Parathyroid adenoma (tissue), 2 donors: ENCODE measurements at regions not wholly inside any gene's neighbourhood (a gene's known extent, or its start where the extent isn't known, plus 50 kb on each side); places are given as distances from the start of the nearest gene placed in this dataset.

ENCODE experiments used
- H2AFZ ChIP-seq: fragments of 300-600 bp; sonication (generic); one replicate; pipeline ENCODE4 v1.7.0; 2017; ENCODE audit warnings: antibody characterized with exemption, mild to moderate bottlenecking
- H3K27ac ChIP-seq: fragments of 300-600 bp; sonication (generic); one replicate; pipeline ENCODE4 v1.7.0; 2017
- H3K27me3 ChIP-seq: fragments of 300-600 bp; sonication (generic); one replicate; pipeline ENCODE4 v1.7.0; 2017; ENCODE audit warnings: low read length; ENCODE audit not compliant: control insufficient read depth, insufficient read depth
- H3K36me3 ChIP-seq: fragments of 300-600 bp; sonication (generic); one replicate; pipeline ENCODE4 v1.7.0; 2017; ENCODE audit warnings: low read length; ENCODE audit not compliant: control insufficient read depth, insufficient read depth
- H3K4me1 ChIP-seq: fragments of 300-600 bp; sonication (generic); one replicate; pipeline ENCODE4 v1.7.0; 2017; ENCODE audit warnings: control low read depth
- H3K4me2 ChIP-seq: fragments of 300-600 bp; sonication (generic); one replicate; pipeline ENCODE4 v1.7.0; 2017; ENCODE audit warnings: low read length
- H3K4me3 ChIP-seq: fragments of 300-600 bp; sonication (generic); one replicate; pipeline ENCODE4 v1.7.0; 2017; ENCODE audit warnings: low read depth, low read length
- H3K79me2 ChIP-seq: fragments of 300-600 bp; sonication (generic); one replicate; pipeline ENCODE4 v1.7.0; 2017; ENCODE audit warnings: control low read depth
- H3K9ac ChIP-seq: fragments of 300-600 bp; sonication (generic); one replicate; pipeline ENCODE4 v1.7.0; 2017; ENCODE audit warnings: mild to moderate bottlenecking
- H3K9me3 ChIP-seq: fragments of 300-600 bp; sonication (generic); one replicate; pipeline ENCODE4 v1.7.0; 2017; ENCODE audit warnings: low read length; ENCODE audit not compliant: control insufficient read depth
- TF ChIP-seq, protein P1 (sequence below): fragments of 300-600 bp; sonication (generic); IDR thresholded peaks from one replicate; pipeline ENCODE4 v1.7.0; 2017; ENCODE audit warnings: antibody characterized with exemption, mild to moderate bottlenecking
- donor health status: primary hyperparathyroidism.

DNA sequence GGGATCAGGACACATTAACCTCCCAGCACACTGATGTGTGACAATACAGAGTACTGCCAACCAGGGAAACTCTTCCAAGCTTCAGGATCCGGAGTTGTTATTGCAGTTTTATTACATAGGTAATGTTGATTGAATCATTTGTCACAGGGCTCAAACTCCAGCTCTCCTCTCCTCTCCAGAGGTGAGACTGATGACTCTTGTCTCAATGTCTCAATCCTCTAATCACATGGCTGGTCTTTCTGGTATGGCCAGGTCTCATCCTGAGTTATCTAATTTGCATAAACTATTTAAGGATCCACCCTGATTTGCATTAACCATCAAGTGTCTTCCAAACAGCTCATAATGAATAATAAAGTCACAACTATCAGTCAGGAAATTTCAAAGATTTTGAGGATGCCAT lies 522.6 kb upstream of the PCDH9 start:
- H3K4me3 ChIP-seq, result no peak overlapping the region
- H3K27ac ChIP-seq, result no peak overlapping the region
- no peak overlapping the region for H3K4me2 ChIP-seq
- no peaks in the 10 kb centered on the region for H3K27me3 ChIP-seq
- H3K4me1 ChIP-seq, result no peaks in the 10 kb centered on the region
- no peaks in the 10 kb centered on the region for H3K79me2 ChIP-seq
- no peak overlapping the region for H3K9ac ChIP-seq
- no peak overlapping the region for H2AFZ ChIP-seq
- TF ChIP-seq, protein P1, sequence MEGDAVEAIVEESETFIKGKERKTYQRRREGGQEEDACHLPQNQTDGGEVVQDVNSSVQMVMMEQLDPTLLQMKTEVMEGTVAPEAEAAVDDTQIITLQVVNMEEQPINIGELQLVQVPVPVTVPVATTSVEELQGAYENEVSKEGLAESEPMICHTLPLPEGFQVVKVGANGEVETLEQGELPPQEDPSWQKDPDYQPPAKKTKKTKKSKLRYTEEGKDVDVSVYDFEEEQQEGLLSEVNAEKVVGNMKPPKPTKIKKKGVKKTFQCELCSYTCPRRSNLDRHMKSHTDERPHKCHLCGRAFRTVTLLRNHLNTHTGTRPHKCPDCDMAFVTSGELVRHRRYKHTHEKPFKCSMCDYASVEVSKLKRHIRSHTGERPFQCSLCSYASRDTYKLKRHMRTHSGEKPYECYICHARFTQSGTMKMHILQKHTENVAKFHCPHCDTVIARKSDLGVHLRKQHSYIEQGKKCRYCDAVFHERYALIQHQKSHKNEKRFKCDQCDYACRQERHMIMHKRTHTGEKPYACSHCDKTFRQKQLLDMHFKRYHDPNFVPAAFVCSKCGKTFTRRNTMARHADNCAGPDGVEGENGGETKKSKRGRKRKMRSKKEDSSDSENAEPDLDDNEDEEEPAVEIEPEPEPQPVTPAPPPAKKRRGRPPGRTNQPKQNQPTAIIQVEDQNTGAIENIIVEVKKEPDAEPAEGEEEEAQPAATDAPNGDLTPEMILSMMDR, result no peak
- no peaks in the 10 kb centered on the region for H3K9me3 ChIP-seq
- H3K36me3 ChIP-seq, result no peaks in the 10 kb centered on the region

- Histone ChIP-seq H3K4me1 (no peaks in the 10 kb centered on the region), H3K27ac (no peak overlapping the region), H3K27me3 (no peaks in the 10 kb centered on the region), H3K9me3 (no peaks in the 10 kb centered on the region), H3K4me2 (no peak overlapping the region), H3K4me3 (no peak overlapping the region), H3K36me3 (no peaks in the 10 kb centered on the region), H2AFZ (no peak overlapping the region), H3K79me2 (no peaks in the 10 kb centered on the region), H3K9ac (no peak overlapping the region)
- TF ChIP-seq, protein P1, result no peak
Observed at GRCh38 chr13:67742478-67742877, 512.3 kb upstream of the PCDH9 start.

DNA sequence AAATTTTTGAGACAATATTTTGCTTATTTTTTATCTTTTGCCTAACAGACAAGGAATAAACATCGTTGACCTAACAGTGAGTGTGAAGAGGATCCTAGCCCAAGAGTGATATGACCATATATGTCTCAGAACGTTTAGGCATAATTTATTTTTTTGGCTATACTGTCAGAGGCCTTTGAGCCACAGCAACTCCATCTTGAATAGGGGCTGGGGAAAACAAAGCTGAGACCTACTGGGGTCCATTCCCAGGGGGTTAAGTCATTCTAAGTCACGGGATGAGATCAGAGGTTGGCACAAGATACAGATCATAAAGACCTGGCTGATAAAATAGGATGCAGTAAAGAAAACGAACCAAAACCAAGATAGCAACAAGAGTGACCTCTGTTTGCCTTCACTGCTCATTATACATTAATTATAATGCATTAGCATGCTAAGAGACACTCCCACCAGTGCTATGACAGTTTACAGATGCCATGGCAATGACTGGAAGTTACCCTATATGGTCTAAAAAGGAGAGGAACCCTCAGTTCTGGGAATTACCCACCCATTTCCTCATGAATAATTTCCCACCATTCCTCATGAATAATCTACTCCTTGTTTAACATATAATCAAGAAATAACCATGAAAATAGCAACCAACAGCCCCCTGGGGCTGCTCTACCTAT lies 510.9 kb upstream of the PCDH9 start:
- H3K27me3 ChIP-seq, result no peaks in the 10 kb centered on the region
- no peak overlapping the region for H3K4me3 ChIP-seq
- no peak overlapping the region for H3K27ac ChIP-seq
- no peak overlapping the region for H3K9ac ChIP-seq
- no peak overlapping the region for H2AFZ ChIP-seq
- H3K4me2 ChIP-seq, result no peak overlapping the region
- no peaks in the 10 kb centered on the region for H3K4me1 ChIP-seq
- no peaks in the 10 kb centered on the region for H3K36me3 ChIP-seq
- H3K79me2 ChIP-seq, result no peaks in the 10 kb centered on the region
- H3K9me3 ChIP-seq, result no peaks in the 10 kb centered on the region
- TF ChIP-seq, protein P1, result no peak

DNA sequence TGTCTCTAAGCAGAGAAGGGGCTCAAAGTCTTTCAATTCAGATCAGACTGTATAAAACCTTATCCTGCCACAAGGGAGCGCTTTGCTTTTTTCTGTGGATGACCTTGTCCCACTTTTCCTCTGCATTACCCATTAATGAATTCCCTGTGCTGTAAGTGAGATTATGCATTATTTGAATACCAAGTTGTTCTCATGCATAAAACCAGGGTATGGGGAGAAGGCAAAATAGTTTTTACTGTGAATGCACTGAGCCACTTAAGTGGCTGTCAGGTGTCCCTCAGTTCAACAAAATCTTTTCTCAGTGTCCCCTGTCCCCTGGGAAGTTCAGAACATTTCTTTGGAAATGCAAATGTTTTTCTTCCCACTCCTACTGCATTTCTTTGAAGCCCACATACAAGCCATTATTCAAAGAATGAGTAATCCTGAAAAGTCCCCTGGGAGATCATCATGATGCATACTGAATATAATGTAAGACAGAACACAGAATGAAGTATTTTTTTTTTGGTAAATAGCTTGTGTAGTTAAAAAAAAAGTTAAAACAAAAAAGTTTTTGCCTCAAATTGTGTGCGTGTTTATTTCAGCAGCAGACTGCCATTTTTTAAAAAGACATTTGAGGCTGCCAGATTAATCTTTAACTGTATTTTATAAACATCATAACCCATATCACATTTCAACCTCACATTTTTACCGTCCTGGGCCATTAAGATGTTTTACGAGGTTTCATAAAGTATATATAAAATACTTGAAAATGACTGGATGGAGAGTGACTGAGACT lies 506.7 kb upstream of the PCDH9 start:
- H2AFZ ChIP-seq, result no peak overlapping the region
- H3K27ac ChIP-seq, result no peak overlapping the region
- H3K27me3 ChIP-seq, result no peaks in the 10 kb centered on the region
- H3K9me3 ChIP-seq, result no peaks in the 10 kb centered on the region
- H3K9ac ChIP-seq, result no peak overlapping the region
- H3K36me3 ChIP-seq, result no peaks in the 10 kb centered on the region
- H3K4me1 ChIP-seq, result no peaks in the 10 kb centered on the region
- TF ChIP-seq, protein P1, result no peak
- no peak overlapping the region for H3K4me3 ChIP-seq
- no peaks in the 10 kb centered on the region for H3K79me2 ChIP-seq
- no peak overlapping the region for H3K4me2 ChIP-seq

DNA sequence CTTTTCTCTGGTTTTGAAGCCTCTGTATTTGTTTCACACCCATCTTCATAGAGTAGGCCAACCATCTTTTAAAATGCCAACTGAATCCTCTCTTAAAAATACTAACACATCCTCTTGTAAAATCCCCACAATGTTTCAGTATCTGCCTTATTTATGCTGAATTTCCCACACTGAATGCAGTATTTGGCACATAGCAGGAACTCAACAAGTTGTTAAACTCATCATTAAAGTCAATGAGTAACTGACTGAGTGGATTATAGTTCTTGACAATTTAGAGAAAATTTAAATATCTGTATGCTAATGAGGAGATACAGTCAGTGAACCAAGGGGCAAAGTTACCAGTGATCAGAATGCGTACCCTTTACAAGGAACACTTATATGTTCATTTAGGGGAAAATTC lies 505.5 kb upstream of the PCDH9 start:
- Histone ChIP-seq H3K9me3 (no peaks in the 10 kb centered on the region), H3K79me2 (no peaks in the 10 kb centered on the region), H3K4me2 (no peak overlapping the region), H3K27me3 (no peaks in the 10 kb centered on the region), H3K4me1 (no peaks in the 10 kb centered on the region), H3K4me3 (no peak overlapping the region), H3K36me3 (no peaks in the 10 kb centered on the region), H3K9ac (no peak overlapping the region), H3K27ac (no peak overlapping the region), H2AFZ (no peak overlapping the region)
- TF ChIP-seq, protein P1, result no peak
